ENCODE measurements at regions not wholly inside any gene's neighbourhood (a gene's known extent, or its start where the extent isn't known, plus 50 kb on each side); places are given as distances from the start of the nearest gene placed in this dataset.
A peak's percentile ranks its signal among the peaks of the same experiment; 100 is the strongest.

- DNase-seq (ENCODE audit: insufficient read length, low spot score): no peak
- TF ChIP-seq POU2F2 (IDR thresholded peaks at IDR 0.05; ENCODE audit: low read depth, low read length) (no peak), POLR2AphosphoS5 (IDR thresholded peaks at IDR 0.05; ENCODE audit: low read depth, low read length) (no peak), PAX5 (IDR thresholded peaks at IDR 0.05; ENCODE audit: insufficient read depth, low read length, severe bottlenecking) (no peak), SPI1 (IDR thresholded peaks at IDR 0.05; ENCODE audit: low read depth, low read length) (no peak), POLR2A (IDR thresholded peaks at IDR 0.05; ENCODE audit: low read depth, low read length) (no peak), TAF1 (IDR thresholded peaks at IDR 0.05; ENCODE audit: low read depth, low read length) (no peak)
- no peak for FAIRE-seq
Measured at GRCh38 chr10:80917636-80918035, 379.9 kb downstream of the SH2D4B start.

- FAIRE-seq (no peak), DNase-seq (ENCODE audit: insufficient read length, low spot score) (no peak)
- no peak for TF ChIP-seq PAX5 (IDR thresholded peaks at IDR 0.05; ENCODE audit: insufficient read depth, low read length, severe bottlenecking)
- no peak for TF ChIP-seq TAF1 (IDR thresholded peaks at IDR 0.05; ENCODE audit: low read depth, low read length)
- no peak for TF ChIP-seq POLR2A (IDR thresholded peaks at IDR 0.05; ENCODE audit: low read depth, low read length)
- TF ChIP-seq SPI1 (IDR thresholded peaks at IDR 0.05; ENCODE audit: low read depth, low read length): no peak
- TF ChIP-seq POU2F2 (IDR thresholded peaks at IDR 0.05; ENCODE audit: low read depth, low read length): no peak
- TF ChIP-seq POLR2AphosphoS5 (IDR thresholded peaks at IDR 0.05; ENCODE audit: low read depth, low read length): no peak
Measured at GRCh38 chr10:80921032-80921431, 383.3 kb downstream of the SH2D4B start.

DNA sequence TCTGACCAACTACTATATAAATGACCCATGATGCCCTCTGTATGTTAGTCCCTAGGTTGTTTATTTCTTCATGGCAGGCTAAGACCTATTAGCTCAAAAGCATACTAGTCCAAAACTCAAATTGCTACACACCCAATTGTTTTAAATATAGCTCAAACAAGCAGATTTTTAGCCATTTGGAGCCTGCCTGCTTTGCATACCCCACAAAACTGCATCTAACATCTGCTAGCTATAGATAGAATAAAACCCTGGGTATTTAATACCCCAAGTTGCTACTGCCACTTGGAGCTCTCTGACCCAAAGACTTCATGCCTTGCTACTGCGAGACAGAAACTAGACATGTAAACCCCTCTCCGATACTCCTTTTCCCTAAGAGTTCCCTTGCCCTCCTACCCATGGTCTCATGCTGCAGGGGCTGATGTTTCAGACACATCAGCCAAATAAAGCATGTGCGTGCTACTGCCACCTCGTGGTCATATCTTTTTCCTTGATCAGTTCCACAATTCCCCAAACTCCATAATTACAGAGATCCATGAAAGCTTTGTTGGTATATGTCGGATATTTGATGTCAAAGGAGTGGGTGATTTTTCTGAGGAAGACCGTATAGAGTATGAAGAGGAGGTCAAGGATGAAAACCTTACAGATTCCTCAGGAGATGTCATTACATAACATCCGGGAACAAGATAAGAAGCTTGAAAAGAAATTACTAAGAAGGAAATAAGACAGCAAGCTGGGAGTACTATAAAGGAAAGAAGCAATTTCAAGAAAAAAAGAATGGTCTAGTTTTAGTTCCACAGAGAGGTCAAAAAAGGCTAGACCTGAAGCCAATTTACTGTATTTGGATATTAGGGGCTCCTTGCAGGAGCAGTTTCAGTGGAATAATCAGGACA is 386.6 kb downstream of the SH2D4B start:
- TF ChIP-seq POLR2AphosphoS5 (IDR thresholded peaks at IDR 0.05; ENCODE audit: low read depth, low read length): no peak
- no peak for TF ChIP-seq SPI1 (IDR thresholded peaks at IDR 0.05; ENCODE audit: low read depth, low read length)
- no peak for TF ChIP-seq POLR2A (IDR thresholded peaks at IDR 0.05; ENCODE audit: low read depth, low read length)
- TF ChIP-seq TAF1 (IDR thresholded peaks at IDR 0.05; ENCODE audit: low read depth, low read length): no peak
- TF ChIP-seq POU2F2 (IDR thresholded peaks at IDR 0.05; ENCODE audit: low read depth, low read length): no peak
- no peak for TF ChIP-seq PAX5 (IDR thresholded peaks at IDR 0.05; ENCODE audit: insufficient read depth, low read length, severe bottlenecking)
- DNase-seq (ENCODE audit: insufficient read length, low spot score) (no peak), FAIRE-seq (peak; percentile 79)

DNA sequence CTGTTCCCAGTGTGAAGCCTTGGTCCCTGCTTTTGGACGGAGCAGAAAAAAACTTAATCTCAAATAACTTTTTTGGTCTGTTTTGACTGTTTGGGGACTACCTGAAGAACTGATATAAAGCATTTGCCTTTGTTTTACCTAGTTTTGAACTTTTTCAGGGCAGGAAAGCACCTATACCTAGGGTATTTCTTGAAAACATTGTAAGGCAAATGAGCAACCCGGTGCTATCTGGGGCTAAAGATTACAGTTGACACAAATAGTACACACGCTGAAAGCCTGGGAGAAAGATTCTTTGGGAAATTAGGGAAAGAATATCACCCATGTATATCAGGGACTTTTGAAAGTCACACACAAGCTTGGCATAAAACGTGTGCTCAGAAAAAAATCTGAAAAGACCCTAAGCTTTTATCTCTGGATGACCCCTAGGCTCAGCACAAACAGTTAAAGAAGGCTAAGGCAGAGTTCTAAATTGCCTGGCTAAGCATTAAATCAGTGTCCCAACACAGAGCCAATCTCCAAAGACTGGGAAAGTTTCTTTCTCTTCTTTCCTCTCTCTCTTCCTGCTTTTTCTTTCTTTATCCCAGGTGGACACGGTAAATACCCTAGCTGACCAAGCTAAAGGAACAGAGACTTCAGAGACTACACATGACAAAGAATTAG is 389.8 kb downstream of the SH2D4B start:
- TF ChIP-seq POU2F2 (IDR thresholded peaks at IDR 0.05; ENCODE audit: low read depth, low read length) (no peak), POLR2AphosphoS5 (IDR thresholded peaks at IDR 0.05; ENCODE audit: low read depth, low read length) (no peak), TAF1 (IDR thresholded peaks at IDR 0.05; ENCODE audit: low read depth, low read length) (no peak)
- DNase-seq (ENCODE audit: insufficient read length, low spot score) (no peak), FAIRE-seq (no peak)

DNA sequence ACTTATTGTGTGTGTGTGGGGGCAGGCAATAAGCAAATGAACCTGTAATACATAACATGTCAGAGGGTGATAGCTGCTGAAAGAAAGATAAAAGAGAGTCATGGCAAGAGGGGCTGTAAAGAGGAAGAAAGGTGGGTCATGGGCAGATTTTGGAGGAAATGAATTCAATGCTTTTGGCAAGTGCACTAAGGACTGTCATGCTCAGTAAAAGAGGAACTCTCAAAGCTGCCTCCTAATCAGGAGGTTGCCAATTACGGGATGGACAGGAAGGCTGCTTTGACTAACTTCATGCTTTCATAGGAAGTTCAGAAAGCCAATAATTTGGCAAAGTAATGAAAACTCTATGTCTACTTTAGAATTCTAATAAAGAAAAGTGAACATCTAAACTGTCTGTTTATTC is 401.2 kb downstream of the SH2D4B start:
- FAIRE-seq (no peak), DNase-seq (ENCODE audit: insufficient read length, low spot score) (no peak)
- peak; percentile 64 for TF ChIP-seq SPI1 (IDR thresholded peaks at IDR 0.05; ENCODE audit: low read depth, low read length)
- TF ChIP-seq POLR2A (IDR thresholded peaks at IDR 0.05; ENCODE audit: low read depth, low read length): no peak
- no peak for TF ChIP-seq PAX5 (IDR thresholded peaks at IDR 0.05; ENCODE audit: insufficient read depth, low read length, severe bottlenecking)
- TF ChIP-seq POLR2AphosphoS5 (IDR thresholded peaks at IDR 0.05; ENCODE audit: low read depth, low read length): no peak

- no peak for DNase-seq (ENCODE audit: insufficient read length, low spot score)
- FAIRE-seq: no peak
- TF ChIP-seq PAX5 (IDR thresholded peaks at IDR 0.05; ENCODE audit: insufficient read depth, low read length, severe bottlenecking) (no peak), POU2F2 (IDR thresholded peaks at IDR 0.05; ENCODE audit: low read depth, low read length) (no peak), TAF1 (IDR thresholded peaks at IDR 0.05; ENCODE audit: low read depth, low read length) (no peak), SPI1 (IDR thresholded peaks at IDR 0.05; ENCODE audit: low read depth, low read length) (no peak), POLR2AphosphoS5 (IDR thresholded peaks at IDR 0.05; ENCODE audit: low read depth, low read length) (no peak), POLR2A (IDR thresholded peaks at IDR 0.05; ENCODE audit: low read depth, low read length) (no peak)
Measured at GRCh38 chr10:80945264-80945880, 407.7 kb downstream of the SH2D4B start.

DNA sequence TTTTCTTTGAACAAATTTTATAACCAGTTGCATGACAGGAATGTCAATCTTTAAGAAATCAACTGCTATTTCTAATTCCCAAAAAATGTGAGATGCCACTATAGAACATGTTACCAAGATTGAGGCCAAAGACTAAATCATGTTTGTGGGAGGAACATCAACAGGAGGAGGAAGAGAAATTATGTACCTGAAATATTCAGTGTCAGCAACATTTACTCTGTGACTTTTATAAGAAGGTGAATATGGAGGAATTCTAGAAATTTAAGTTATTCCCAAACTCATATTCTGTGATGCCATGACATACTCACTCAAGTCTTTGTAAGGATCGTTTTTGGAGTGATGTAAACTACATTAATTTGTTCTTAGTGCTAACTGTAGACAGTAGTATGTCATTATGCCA is 408.4 kb downstream of the SH2D4B start:
- TF ChIP-seq SPI1 (IDR thresholded peaks at IDR 0.05; ENCODE audit: low read depth, low read length) (no peak), PAX5 (IDR thresholded peaks at IDR 0.05; ENCODE audit: insufficient read depth, low read length, severe bottlenecking) (no peak), POLR2AphosphoS5 (IDR thresholded peaks at IDR 0.05; ENCODE audit: low read depth, low read length) (no peak), POLR2A (IDR thresholded peaks at IDR 0.05; ENCODE audit: low read depth, low read length) (no peak), POU2F2 (IDR thresholded peaks at IDR 0.05; ENCODE audit: low read depth, low read length) (no peak), TAF1 (IDR thresholded peaks at IDR 0.05; ENCODE audit: low read depth, low read length) (no peak)
- FAIRE-seq (no peak), DNase-seq (ENCODE audit: insufficient read length, low spot score) (no peak)

- DNase-seq (ENCODE audit: insufficient read length, low spot score) (no peak), FAIRE-seq (peak; percentile 47)
- no peak for TF ChIP-seq SPI1 (IDR thresholded peaks at IDR 0.05; ENCODE audit: low read depth, low read length)
- no peak for TF ChIP-seq PAX5 (IDR thresholded peaks at IDR 0.05; ENCODE audit: insufficient read depth, low read length, severe bottlenecking)
- TF ChIP-seq POLR2A (IDR thresholded peaks at IDR 0.05; ENCODE audit: low read depth, low read length): no peak
Measured at GRCh38 chr10:80946957-80947726, 409.4 kb downstream of the SH2D4B start.

- TF ChIP-seq TAF1 (IDR thresholded peaks at IDR 0.05; ENCODE audit: low read depth, low read length) (no peak), POLR2A (IDR thresholded peaks at IDR 0.05; ENCODE audit: low read depth, low read length) (no peak), PAX5 (IDR thresholded peaks at IDR 0.05; ENCODE audit: insufficient read depth, low read length, severe bottlenecking) (no peak), POU2F2 (IDR thresholded peaks at IDR 0.05; ENCODE audit: low read depth, low read length) (no peak), POLR2AphosphoS5 (IDR thresholded peaks at IDR 0.05; ENCODE audit: low read depth, low read length) (no peak), SPI1 (IDR thresholded peaks at IDR 0.05; ENCODE audit: low read depth, low read length) (no peak)
- DNase-seq (ENCODE audit: insufficient read length, low spot score) (no peak), FAIRE-seq (no peak)
Measured at GRCh38 chr10:80949785-80950184, 412.1 kb downstream of the SH2D4B start.

Measured in GM12891 (cell line).